ENCODE measurements at regions not wholly inside any gene's neighbourhood (a gene's known extent, or its start where the extent isn't known, plus 50 kb on each side); places are given as distances from the start of the nearest gene placed in this dataset.

DNA sequence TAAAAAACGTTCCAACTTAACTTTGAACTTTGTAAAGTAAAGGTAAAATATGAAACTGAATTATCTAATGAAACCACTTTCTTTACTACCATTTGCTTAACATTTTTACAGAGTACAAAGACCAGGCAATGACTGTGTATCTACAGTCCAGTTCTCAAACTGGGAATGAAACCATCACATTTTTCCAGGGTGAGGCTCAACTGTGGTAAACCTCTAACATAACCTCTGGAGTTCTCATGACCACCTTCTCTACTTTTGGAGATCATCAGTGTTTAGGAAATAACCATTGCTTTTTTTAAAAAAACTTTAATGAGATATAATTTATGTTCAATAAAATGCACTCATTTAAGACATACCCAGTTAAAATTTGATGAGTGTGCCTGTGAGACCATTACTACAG, 223.5 kb downstream of the RNF152 start:
- TF ChIP-seq, protein P1, sequence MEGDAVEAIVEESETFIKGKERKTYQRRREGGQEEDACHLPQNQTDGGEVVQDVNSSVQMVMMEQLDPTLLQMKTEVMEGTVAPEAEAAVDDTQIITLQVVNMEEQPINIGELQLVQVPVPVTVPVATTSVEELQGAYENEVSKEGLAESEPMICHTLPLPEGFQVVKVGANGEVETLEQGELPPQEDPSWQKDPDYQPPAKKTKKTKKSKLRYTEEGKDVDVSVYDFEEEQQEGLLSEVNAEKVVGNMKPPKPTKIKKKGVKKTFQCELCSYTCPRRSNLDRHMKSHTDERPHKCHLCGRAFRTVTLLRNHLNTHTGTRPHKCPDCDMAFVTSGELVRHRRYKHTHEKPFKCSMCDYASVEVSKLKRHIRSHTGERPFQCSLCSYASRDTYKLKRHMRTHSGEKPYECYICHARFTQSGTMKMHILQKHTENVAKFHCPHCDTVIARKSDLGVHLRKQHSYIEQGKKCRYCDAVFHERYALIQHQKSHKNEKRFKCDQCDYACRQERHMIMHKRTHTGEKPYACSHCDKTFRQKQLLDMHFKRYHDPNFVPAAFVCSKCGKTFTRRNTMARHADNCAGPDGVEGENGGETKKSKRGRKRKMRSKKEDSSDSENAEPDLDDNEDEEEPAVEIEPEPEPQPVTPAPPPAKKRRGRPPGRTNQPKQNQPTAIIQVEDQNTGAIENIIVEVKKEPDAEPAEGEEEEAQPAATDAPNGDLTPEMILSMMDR (conservative IDR thresholded peaks at IDR 0.05), result no peak
- TF ChIP-seq ZFX (IDR thresholded peaks at IDR 0.05), result no peak

Data from C4-2B (cell line).